Loucy (cell line): ENCODE measurements at regions not wholly inside any gene's neighbourhood (a gene's known extent, or its start where the extent isn't known, plus 50 kb on each side); places are given as distances from the start of the nearest gene placed in this dataset.

Experiments used
- H2AFZ ChIP-seq: fragments of 200-600 bp; sonication (generic); 2 replicates; pipeline ENCODE4 v1.6.0; 2016; ENCODE audit warnings: antibody characterized with exemption, mild to moderate bottlenecking, low read length, moderate library complexity
- H3F3A ChIP-seq: fragments of 200-600 bp; 2 replicates; pipeline ENCODE4 v1.6.0; 2016; ENCODE audit warnings: antibody characterized with exemption, low read depth, mild to moderate bottlenecking
- H3K27me3 ChIP-seq: fragments of 200-600 bp; sonication (generic); 2 replicates; pipeline ENCODE4 v1.6.1; 2014; ENCODE audit warnings: low read length, mild to moderate bottlenecking; ENCODE audit not compliant: insufficient read depth, poor library complexity, severe bottlenecking
- H3K36me3 ChIP-seq: fragments of 200-600 bp; sonication (generic); 2 replicates; pipeline ENCODE4 v1.6.1; 2016; ENCODE audit warnings: low read length; ENCODE audit not compliant: insufficient read depth
- H3K4me1 ChIP-seq: fragments of 200-600 bp; sonication (generic); 2 replicates; pipeline ENCODE4 v1.5.1; 2014; ENCODE audit warnings: low read length, mild to moderate bottlenecking; ENCODE audit not compliant: insufficient read depth, poor library complexity, severe bottlenecking
- H3K4me2 ChIP-seq: fragments of 200-600 bp; sonication (generic); 2 replicates; pipeline ENCODE4 v1.6.0; 2014; ENCODE audit warnings: antibody characterized with exemption, low read length, low read depth, mild to moderate bottlenecking; ENCODE audit not compliant: poor library complexity, severe bottlenecking
- H3K4me3 ChIP-seq: fragments of 200-600 bp; sonication (generic); 2 replicates; pipeline ENCODE4 v1.5.1; 2014; ENCODE audit warnings: low read length, mild to moderate bottlenecking, mixed read lengths; ENCODE audit not compliant: poor library complexity, severe bottlenecking
- H3K79me2 ChIP-seq: fragments of 200-600 bp; sonication (generic); 2 replicates; pipeline ENCODE4 v1.6.1; 2014; ENCODE audit warnings: low read length; ENCODE audit not compliant: insufficient read depth
- H3K9ac ChIP-seq: fragments of 200-600 bp; sonication (generic); 2 replicates; pipeline ENCODE4 v1.6.0; 2014; ENCODE audit warnings: mild to moderate bottlenecking, low read depth, low read length, moderate library complexity; ENCODE audit not compliant: poor library complexity, severe bottlenecking
- H3K9me2 ChIP-seq: fragments of 200-600 bp; sonication (generic); replicated peaks from 2 replicates; pipeline ENCODE4 v1.6.1; 2016; ENCODE audit warnings: low read depth, low read length, mixed read lengths
- H3K9me3 ChIP-seq: fragments of 200-600 bp; sonication (generic); 2 replicates; pipeline ENCODE4 v1.6.1; 2014; ENCODE audit warnings: mild to moderate bottlenecking, antibody characterized with exemption, low read length, low read depth; ENCODE audit not compliant: insufficient read depth
- H4K20me1 ChIP-seq: fragments of 200-600 bp; sonication (generic); 2 replicates; pipeline ENCODE4 v1.6.0; 2014; ENCODE audit warnings: antibody characterized with exemption, low read length, mild to moderate bottlenecking; ENCODE audit not compliant: insufficient read depth, poor library complexity, severe bottlenecking
- EZH2phosphoT487 ChIP-seq: fragments of 200-600 bp; IDR thresholded peaks from 2 replicates; pipeline ENCODE4 v1.6.1; 2018; ENCODE audit warnings: antibody characterized with exemption, mild to moderate bottlenecking, moderate library complexity, borderline replicate concordance
- TF ChIP-seq, protein P1 (sequence below): fragments of 200-600 bp; sonication (generic); conservative IDR thresholded peaks from 2 replicates; pipeline ENCODE4 v1.5.1; 2014; ENCODE audit warnings: mild to moderate bottlenecking, antibody characterized with exemption, low read length

DNA sequence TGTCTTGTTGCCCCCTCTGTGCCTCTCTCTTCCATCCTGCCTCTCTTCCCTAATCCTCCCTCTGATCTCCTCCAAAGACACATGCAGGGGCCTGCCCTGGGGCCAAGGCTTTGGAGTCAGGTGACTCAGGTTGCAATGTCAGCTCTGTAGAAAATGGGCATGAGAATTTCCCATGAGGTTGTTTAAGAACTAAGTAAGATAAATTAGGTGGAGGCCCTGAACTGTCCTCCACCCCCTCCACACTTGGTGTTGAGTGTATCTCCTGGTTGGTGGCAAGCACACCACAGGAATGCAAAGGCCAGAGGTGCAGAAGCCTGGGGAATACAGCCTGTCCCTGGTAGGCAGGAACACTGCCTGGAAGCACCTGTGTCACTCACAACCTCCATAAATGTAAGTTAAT, 63.9 kb upstream of the GRIK3 start:
- Histone ChIP-seq H3K4me2 (no peak overlapping the region), H3K9me2 (no peaks in the 10 kb centered on the region), H3K79me2 (no peaks in the 10 kb centered on the region), H3K9me3 (no peaks in the 10 kb centered on the region), H2AFZ (no peak overlapping the region), H4K20me1 (no peaks in the 10 kb centered on the region), H3K27me3 (no peaks in the 10 kb centered on the region), H3F3A (no peaks in the 10 kb centered on the region), H3K4me1 (no peaks in the 10 kb centered on the region), H3K4me3 (no peak overlapping the region), H3K36me3 (no peaks in the 10 kb centered on the region), H3K9ac (no peak overlapping the region)
- no peak for TF ChIP-seq EZH2phosphoT487
- TF ChIP-seq, protein P1, sequence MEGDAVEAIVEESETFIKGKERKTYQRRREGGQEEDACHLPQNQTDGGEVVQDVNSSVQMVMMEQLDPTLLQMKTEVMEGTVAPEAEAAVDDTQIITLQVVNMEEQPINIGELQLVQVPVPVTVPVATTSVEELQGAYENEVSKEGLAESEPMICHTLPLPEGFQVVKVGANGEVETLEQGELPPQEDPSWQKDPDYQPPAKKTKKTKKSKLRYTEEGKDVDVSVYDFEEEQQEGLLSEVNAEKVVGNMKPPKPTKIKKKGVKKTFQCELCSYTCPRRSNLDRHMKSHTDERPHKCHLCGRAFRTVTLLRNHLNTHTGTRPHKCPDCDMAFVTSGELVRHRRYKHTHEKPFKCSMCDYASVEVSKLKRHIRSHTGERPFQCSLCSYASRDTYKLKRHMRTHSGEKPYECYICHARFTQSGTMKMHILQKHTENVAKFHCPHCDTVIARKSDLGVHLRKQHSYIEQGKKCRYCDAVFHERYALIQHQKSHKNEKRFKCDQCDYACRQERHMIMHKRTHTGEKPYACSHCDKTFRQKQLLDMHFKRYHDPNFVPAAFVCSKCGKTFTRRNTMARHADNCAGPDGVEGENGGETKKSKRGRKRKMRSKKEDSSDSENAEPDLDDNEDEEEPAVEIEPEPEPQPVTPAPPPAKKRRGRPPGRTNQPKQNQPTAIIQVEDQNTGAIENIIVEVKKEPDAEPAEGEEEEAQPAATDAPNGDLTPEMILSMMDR = no peak

DNA sequence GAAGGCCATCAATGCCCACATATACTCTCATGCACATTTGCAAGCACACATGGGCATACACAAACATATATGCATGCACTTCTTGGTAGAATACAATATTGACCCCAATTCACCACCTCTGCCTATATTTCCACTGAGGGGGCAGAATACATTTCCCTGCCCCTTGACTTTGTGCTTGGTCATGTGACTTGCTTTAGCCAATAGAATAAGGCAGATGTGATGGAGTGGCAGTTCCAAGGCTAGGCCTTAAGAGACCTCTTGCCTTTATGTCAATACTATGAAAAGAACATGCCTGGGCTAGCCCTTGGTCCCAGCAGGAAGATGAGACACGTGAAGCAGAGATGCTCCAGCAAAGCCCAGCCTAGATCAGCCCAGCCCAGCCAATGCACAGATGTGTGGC, 66.0 kb upstream of the GRIK3 start:
- Histone ChIP-seq H3K9me3 (no peaks in the 10 kb centered on the region), H3K27me3 (no peaks in the 10 kb centered on the region), H3K9me2 (no peaks in the 10 kb centered on the region), H3K36me3 (no peaks in the 10 kb centered on the region), H3K9ac (no peak overlapping the region), H2AFZ (no peak overlapping the region), H4K20me1 (no peaks in the 10 kb centered on the region), H3K4me2 (no peak overlapping the region), H3F3A (no peaks in the 10 kb centered on the region), H3K79me2 (no peaks in the 10 kb centered on the region), H3K4me1 (no peaks in the 10 kb centered on the region), H3K4me3 (no peak overlapping the region)
- TF ChIP-seq, protein P1 = no peak

DNA sequence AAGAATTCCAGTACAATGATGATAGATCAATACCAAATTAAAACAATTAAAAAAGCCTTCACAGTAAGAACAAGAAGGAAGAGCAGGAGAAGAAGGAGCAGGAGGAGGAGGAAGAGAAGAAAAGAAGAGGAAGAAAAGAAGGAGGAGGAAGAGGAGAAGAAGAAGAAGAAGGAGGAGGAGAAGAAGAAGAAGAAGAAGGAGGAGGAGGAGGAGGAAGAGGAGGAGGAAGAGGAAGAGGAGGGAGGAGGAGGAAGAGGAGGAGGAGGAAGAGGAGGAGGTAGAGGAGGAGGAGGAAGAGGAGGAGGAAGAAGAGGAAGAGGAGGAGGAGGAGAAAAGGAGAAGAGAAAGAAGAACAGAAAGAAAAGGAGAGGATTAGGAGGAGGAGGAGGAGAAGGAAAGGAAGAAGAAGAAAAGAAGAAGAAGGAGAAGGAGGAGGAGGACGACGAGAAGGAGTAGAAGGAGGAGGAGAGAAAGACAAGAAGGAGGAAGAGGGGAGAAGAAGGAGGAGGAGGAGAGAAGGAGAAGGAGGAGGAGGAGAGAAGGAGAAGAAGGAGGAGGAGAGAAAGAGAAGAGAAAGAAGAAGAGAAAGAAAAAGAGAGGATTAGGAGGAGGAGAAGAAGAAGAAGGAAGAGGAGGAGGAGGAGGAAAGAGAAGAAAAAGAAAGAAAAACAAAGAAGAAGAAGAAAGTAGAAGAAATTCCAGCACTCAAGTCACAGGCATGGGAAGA, 68.5 kb upstream of the GRIK3 start:
- Histone ChIP-seq H3K4me3 (no peak overlapping the region), H3F3A (no peaks in the 10 kb centered on the region), H3K36me3 (no peaks in the 10 kb centered on the region), H3K9me2 (no peaks in the 10 kb centered on the region), H3K27me3 (no peaks in the 10 kb centered on the region), H3K9me3 (no peaks in the 10 kb centered on the region), H3K9ac (no peak overlapping the region), H3K79me2 (no peaks in the 10 kb centered on the region), H3K4me2 (no peak overlapping the region), H4K20me1 (no peaks in the 10 kb centered on the region), H3K4me1 (no peaks in the 10 kb centered on the region), H2AFZ (no peak overlapping the region)
- no peak for TF ChIP-seq EZH2phosphoT487
- TF ChIP-seq, protein P1 = no peak
